Panc1 (cell line): ENCODE measurements at regions not wholly inside any gene's neighbourhood (a gene's known extent, or its start where the extent isn't known, plus 50 kb on each side); places are given as distances from the start of the nearest gene placed in this dataset.

ENCODE experiments used
- POLR2AphosphoS5 ChIP-seq: IDR thresholded peaks from 2 replicates; pipeline ENCODE4 v1.6.1; 2012; ENCODE audit warnings: mild to moderate bottlenecking, low read depth, low read length, moderate library complexity
- SIN3A ChIP-seq: IDR thresholded peaks from 2 replicates; pipeline ENCODE4 v1.6.1; 2012; ENCODE audit warnings: low read depth, mild to moderate bottlenecking, low read length, moderate library complexity, borderline replicate concordance; ENCODE audit not compliant: insufficient read depth
- TF ChIP-seq, protein P1 (sequence below): fragments of 450-650 bp; IDR thresholded peaks from 2 replicates; pipeline ENCODE4 v1.5.1; 2017; ENCODE audit warnings: mild to moderate bottlenecking
- TF ChIP-seq, protein P2 (sequence below), 2 experiments: IDR thresholded peaks; 2 replicates each; pipeline ENCODE4 v1.6.1; 2011 to 2012; ENCODE audit warnings: low read depth in 2 of 2, control low read depth in 1 of 2, low read length in 1 of 2, mild to moderate bottlenecking in 1 of 2, moderate library complexity in 1 of 2; ENCODE audit not compliant: insufficient read depth in 1 of 2

DNA sequence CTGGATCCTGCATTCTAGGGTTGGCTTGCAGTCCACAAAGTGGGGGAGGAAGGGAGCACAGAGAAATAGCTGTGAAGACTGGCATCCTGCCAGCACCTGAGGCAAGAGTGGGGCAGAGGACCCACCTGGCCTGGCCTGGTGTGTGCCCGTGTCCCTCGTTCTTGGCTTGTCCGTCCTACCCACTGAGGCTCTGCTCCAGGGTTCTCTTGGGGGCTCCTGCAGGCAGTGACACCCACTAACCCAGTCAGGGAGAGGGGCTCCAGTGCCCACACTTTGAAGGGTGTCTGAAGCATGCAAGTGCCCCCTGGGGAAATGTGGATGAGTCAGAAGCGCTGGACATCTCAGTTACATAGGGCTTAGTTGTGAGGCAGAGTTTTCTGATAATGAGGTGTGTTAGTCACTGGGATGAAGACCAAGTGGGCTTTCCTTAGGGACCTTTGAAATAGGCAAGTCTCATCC, 79.4 kb downstream of the SLC4A3 start:
- TF ChIP-seq, protein P1, sequence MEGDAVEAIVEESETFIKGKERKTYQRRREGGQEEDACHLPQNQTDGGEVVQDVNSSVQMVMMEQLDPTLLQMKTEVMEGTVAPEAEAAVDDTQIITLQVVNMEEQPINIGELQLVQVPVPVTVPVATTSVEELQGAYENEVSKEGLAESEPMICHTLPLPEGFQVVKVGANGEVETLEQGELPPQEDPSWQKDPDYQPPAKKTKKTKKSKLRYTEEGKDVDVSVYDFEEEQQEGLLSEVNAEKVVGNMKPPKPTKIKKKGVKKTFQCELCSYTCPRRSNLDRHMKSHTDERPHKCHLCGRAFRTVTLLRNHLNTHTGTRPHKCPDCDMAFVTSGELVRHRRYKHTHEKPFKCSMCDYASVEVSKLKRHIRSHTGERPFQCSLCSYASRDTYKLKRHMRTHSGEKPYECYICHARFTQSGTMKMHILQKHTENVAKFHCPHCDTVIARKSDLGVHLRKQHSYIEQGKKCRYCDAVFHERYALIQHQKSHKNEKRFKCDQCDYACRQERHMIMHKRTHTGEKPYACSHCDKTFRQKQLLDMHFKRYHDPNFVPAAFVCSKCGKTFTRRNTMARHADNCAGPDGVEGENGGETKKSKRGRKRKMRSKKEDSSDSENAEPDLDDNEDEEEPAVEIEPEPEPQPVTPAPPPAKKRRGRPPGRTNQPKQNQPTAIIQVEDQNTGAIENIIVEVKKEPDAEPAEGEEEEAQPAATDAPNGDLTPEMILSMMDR, result no peak
- TF ChIP-seq, protein P2, sequence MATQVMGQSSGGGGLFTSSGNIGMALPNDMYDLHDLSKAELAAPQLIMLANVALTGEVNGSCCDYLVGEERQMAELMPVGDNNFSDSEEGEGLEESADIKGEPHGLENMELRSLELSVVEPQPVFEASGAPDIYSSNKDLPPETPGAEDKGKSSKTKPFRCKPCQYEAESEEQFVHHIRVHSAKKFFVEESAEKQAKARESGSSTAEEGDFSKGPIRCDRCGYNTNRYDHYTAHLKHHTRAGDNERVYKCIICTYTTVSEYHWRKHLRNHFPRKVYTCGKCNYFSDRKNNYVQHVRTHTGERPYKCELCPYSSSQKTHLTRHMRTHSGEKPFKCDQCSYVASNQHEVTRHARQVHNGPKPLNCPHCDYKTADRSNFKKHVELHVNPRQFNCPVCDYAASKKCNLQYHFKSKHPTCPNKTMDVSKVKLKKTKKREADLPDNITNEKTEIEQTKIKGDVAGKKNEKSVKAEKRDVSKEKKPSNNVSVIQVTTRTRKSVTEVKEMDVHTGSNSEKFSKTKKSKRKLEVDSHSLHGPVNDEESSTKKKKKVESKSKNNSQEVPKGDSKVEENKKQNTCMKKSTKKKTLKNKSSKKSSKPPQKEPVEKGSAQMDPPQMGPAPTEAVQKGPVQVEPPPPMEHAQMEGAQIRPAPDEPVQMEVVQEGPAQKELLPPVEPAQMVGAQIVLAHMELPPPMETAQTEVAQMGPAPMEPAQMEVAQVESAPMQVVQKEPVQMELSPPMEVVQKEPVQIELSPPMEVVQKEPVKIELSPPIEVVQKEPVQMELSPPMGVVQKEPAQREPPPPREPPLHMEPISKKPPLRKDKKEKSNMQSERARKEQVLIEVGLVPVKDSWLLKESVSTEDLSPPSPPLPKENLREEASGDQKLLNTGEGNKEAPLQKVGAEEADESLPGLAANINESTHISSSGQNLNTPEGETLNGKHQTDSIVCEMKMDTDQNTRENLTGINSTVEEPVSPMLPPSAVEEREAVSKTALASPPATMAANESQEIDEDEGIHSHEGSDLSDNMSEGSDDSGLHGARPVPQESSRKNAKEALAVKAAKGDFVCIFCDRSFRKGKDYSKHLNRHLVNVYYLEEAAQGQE (IDR thresholded peaks at IDR 0.05; ENCODE audit: insufficient read depth in 1 of 2, low read depth in 2 of 2, low read length in 1 of 2), result no peak
- no peak for TF ChIP-seq POLR2AphosphoS5
- no peak for TF ChIP-seq SIN3A
